Fibroblast of gingiva (primary cell): ENCODE measurements at regions not wholly inside any gene's neighbourhood (a gene's known extent, or its start where the extent isn't known, plus 50 kb on each side); places are given as distances from the start of the nearest gene placed in this dataset.

Experiments
- DNase-seq: peaks from one replicate; pipeline ENCODE4 v3.0.0-alpha.2; 2011; ENCODE audit warnings: low read depth

DNA sequence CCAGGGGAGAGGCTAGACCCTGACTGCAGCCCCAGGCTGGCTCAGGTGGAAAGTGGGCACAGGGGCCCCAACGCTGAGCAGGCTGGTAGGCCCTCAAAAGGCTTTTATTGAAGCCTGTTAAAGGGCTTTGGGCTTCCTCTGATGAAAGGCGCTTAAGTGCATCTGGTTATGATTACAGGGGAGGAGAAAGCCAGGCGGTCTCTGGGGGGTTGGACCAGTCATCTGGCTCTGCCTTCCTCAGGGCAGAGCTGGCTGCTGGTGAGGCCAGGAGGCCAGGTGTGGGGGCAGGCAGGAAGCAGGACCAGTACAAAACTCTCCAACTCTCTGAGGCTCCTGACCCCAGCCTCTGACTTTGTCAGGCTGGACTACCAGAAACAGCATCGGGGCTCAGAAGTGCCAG, 68.8 kb upstream of the BCOR start:
- peak; percentile 73 for DNase-seq

DNA sequence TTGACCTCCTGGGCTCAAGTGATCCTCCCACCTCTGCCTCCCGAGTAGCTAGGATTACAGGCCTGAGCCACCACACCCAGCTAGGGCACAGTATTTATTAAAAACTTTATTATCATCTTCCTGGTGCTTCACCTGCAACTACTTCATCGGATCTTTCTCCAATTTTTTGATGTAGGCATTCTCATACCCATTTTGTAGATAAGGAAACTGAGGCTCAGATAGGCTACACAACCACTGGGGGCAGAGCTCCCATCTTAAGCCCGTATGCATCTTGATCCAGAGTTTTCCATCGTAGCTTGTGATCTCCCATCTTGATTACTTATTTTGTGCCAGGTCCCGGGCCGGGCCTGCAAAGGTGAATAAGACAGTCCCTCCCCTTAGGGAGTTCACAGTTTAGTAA, 68.1 kb upstream of the BCOR start:
- DNase-seq, result no peak

DNA sequence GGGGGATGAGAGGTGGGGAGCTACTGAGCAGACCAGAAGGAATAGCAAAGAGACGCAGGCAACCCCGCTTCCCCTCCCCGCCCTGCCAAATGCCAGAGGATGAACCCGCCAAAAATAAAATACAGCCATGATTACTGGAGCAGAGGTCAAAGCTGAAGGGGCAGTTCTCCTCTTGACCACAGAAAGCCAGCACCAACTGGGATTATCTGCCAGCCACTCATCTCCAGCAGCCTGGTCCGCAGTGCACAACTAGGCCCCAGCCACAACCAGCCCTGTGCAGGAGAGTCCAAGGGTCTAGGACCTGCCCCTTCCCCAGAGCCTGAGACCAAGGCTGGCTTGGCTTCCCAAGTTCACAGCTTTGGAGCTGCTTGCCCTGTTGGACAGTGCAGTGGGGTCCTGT, 67.4 kb upstream of the BCOR start:
- DNase-seq, result no peak

DNA sequence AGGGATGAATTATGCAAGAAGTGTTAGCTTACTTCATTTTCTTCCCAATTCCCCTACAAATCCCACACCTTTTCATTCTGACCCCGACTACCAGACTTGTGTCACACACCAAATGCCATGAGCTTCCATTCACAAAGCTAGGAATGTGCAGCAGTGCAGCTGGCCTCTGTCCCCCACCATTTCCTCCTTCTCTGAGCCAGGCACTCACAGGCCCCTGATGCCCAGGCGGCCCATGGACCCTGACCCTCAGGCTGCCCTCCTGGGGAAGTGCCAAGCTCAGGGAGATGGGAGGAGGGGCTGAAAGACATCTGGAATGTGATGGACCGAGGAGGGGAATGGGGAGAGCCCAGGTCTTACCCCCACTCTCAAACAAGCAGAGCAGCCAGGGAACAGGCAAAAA, 67.0 kb upstream of the BCOR start:
- no peak for DNase-seq

DNA sequence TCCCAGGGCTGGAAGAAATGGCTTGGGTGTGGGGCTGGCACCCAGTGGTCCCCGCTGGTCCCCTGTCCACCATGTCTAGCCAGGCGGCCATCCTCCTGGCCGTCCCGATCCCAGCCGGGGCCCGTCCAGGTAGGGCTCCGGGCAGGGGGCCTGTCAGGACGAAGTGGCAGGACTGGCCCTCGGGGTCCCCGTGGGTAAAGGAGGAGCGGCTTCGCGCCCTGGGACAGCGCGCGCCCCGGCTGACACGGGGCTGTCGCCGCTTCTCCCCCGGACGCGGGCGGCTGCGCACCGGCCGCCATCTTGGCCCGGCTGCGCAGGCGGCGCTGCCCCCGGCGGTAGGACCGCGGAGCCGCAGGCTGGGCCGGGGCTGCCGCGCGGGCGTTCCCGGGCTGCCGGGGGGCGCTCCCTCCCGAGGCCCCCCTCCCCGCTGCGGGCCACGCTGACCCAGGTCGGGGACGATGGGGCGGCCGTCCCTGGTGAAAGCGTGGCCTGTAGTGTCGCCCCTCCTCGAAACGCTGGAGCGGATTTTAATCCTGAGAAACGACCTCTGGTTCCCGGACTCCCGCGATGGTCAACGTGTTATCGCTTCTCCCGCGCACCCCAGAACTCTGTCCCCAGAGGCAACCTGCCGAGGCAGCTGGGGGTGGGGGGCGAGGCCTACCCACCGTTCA, 60.4 kb upstream of the BCOR start:
- DNase-seq, result no peak

DNA sequence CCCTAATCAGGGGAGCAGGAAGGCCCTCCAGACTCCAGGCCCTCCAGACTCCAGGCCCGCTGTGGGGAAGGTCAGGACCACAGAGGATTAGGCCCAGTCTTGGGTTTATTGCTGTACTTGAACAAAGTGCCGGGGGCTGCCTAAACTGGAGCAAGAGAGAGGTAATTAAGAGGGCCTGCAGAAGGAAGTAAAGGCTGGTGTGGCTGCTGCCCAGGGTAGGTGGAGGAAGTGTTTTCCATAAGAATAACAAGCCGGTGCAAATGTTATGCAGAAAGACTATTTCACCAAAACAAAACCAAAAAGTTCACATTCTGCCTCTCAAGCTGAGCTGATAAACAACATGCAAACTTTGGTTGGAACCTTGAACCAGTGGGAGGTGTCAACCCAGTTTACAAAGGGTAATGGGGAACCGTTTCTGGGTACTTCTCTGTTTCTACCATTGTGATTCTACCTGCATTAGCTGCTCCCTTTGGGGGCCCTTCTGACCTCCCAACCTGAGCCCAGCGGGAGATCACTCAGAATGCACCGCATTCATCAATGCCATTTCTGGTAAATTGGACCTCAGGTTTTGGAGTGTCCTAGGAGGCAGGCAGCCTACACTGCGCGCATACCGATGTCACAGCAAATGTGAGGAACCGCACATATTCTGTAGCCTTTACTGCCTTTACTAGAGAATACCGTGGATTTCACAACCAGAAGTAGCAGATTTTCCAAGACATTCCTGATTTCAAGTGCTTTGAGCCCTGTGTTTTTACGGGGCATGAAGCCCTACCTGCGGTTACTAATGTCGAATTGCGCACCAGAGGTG, 59.7 kb upstream of the BCOR start:
- DNase-seq, result no peak

DNA sequence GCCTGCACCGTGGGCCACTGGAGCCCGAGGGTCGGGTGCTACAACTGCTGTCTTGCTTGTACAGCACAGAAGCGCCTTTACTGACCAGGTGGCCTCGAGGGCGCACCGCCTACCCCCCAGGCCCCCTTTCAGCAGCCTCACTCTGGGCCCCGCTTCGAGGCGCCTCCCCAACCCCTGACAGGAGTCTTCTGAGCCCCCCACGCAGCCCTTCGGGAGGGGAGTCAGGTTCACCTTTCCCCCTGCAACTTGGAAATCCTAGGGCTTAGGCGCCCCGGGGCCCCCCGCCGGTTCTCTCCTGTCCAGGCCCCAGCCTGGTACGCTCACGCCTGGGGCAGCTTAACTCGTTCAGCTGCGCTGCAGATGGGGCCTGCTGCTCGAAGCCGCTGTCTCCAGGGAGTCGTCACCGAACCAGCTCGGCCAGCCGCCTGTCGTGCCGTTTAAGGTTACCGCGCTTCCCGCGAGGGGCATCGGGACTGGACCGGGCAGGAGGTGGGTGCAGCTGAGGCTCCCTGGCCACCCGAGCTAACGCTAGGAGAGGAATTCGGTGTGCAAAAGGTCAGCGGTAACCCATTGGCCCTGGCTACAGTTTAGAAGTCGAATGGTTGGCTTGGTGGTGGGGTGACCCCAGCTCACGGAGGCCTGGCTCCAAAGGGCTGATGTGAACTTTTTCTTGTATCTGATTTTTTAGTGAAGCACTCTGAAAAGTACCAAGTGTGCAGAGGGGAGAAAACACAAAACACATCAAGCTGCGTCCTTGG, 58.9 kb upstream of the BCOR start:
- no peak for DNase-seq

DNA sequence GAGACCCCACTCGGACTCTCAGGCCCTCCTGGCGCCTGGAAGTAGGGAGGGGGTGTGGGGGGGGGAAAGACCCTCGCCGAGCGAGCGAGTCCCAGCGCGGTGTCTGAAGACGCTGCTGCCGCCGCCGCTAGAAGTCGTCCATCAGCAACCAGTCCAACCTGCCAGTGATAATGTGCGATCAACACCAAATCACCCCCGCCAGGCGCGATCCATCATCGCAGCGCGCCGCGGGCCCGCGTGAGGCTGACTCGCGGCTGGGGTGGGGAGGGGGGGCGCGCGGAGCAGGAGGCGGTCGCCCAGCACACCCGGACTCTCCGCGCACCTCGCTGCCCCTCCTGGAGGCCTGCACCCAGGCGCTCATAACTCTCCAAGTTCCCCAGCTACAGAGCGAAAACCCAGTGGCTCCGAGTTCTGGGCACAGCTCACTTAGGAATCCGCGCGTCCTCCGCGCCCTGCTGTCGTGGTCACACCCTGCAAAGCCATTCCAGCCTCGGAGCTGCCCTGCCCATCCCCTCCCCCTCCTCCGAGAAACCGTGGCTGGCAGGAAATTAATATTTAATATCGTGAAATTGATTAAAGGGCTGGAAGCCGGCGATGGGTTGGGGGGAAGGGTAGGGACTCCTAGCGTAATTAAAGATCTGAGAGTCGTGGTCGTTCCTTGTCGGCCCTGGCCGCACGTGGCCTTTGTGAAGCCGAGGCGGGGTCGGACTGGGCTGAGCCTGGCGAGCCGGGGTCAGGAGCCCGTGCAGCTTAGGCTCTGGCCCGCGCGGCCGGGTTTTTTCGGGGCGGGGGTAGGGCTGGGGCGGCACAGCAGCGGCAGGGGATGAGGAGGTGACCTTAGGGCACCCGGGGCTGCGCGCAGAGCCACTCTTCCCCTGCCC, 58.1 kb upstream of the BCOR start:
- DNase-seq, result no peak

DNA sequence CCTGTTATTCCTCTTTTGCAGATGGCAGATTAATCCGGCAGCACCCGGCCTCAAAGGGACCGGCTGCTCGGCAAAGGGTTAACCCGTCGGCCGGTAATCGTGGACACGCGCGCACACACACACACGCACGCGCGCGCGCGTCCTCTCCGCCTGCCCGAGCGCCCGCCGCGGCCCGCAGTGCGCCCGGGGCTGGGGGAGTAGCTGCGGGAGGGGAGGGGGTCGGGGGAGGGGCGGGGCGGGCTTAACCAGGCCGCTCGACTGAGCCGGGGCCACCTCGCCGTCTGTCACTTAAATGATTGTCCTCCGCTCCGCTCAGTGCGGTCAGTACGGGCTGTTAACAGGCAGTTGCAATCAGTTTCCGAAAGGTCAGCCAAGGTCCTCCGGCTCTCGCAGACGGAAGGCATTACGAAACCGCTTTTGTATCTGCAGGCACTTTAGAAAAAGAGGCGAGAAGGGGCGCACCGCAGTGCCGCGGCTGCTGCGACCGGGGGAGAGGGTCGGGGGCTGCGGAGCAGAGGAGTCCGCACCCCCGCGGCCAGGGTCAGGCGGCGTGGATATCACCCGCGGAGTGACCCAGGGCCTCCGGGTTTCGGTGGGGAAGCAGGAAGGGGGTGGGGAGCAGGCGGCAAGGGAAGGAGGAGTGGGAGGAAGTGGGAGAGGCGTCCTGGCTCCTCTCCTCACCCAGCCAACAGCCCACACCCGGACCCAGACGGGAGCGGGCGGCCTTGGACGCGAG, 57.3 kb upstream of the BCOR start:
- DNase-seq, result peak; percentile 40

DNA sequence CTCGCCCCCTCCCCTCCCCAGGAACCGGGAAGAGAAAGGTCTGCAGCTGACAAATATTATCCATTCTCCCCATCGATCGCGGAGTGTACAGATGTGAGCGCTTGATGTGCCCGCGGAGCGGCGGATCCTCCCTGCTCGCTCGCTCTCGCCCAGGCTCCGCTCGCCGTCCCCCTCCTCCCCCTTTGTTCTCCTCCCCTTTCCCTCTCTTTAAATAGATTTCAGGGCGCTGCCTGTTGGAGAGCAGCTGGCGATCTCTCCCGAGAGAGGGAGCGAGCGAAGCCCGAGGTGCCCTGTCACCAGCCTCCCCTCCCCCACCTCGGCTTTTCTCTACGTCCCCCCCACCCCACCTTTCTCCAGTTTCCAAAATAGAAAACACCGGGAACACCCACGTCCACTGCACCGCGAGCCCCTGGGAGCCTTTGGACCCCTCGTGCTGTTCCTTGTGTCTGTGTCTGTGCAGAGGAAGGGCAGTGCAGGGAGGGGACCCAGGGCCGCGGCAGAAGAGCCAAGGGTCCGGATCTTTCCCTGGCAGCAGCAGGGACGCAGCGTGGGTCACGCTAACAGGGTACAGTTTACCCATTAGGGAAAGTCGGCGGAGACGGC, 56.6 kb upstream of the BCOR start:
- peak; percentile 23 for DNase-seq

DNA sequence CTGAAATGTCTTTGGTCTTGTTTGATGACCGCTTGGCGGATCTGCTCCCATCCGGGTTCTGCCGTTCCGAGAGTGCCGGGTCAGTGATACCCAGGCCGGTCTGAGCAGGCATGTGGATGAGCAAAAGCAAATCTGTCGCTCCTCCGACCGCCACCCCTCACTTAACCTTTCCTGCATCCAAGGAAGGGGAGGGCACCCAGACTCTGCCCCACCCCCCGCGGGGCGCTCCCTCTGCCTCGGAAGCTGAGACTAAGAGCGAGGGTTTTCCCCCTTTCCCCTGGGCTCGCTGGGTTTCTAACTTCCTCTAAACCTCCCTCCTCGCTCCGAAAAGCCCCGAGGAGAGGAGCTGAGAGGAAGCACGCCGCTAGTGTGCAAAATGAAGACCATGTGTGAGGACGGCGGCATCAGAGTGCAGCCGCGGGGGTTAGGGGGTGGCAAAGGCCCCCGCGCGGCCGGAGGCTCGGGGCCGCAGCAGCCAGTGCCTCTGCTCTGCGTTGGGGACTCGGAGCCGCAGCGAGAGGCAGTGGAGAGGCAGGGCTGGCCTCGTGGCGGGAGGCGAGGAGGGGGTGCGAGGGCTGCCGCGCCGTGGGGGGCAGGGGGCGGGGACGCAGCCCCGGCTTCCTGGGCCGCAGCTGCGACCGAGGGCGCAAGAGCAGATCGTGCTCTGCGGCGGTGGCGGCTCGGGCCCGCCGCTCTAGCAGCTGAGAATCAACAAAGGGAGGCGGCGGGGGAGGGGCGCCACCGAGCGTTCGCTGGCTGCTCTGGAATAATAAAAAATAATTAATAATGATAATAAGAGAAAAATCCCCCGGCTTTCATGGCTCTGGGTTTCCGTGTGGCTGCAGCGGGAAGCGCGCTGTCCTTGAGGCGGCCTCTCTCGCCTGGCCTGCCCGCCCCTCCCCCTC, 55.8 kb upstream of the BCOR start:
- DNase-seq, result peak; percentile 30

DNA sequence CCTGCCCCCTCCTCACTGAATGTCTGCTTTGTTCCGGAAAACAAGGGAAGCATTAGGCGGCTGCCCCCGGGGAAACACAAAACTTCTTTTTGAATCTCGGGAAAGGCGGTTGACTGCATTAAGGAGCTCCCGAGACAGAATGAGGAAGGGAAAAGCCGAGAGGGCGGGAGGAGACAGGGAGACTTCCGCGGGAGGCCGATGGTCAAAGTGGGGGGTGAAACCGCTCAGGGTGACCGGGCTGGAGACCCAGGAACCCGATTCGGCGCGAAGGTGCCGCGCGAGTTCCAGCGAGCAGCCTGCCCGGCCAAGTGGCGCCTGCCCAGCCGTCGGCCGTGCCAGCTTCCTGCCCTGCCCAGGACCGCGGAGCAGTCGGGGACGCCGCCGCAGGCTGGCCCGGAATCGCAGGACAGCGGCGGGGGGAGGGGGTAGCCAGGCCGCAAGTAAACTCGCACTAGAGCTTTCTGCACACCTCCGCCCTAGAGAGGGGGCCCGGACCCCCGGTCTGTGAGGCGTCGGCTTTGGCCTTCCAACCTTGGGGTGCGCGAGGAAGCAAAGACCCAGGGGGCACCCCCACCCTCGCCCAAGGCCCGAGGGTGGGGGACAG, 55.1 kb upstream of the BCOR start:
- DNase-seq, result peak; percentile 37

DNA sequence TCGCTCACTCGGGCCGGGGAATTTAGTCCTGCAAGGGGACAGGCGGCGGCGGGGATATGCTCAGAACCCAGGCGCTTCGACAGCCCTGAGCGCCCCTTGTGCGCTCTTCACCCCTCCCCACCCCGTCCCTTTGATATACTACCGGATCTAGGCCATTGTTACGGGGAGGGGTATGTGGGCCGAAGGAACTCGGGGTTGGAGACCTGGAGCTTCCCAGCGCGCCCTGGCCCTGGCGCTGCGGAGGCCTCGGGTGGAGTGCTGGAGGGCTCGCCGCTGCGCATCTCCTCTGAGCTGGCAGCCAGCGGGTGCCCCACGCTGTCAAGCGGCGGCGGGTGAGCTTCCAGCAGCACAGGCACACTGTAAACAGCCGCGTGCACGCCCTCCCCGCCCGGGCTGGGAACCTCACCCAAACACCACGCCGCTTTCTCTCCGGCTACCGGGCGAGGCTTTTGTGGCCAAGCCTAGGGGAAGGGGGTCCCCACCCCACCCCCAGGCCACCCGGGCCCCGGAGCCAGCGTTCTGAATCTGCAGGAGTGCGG, 54.5 kb upstream of the BCOR start:
- no peak for DNase-seq

DNA sequence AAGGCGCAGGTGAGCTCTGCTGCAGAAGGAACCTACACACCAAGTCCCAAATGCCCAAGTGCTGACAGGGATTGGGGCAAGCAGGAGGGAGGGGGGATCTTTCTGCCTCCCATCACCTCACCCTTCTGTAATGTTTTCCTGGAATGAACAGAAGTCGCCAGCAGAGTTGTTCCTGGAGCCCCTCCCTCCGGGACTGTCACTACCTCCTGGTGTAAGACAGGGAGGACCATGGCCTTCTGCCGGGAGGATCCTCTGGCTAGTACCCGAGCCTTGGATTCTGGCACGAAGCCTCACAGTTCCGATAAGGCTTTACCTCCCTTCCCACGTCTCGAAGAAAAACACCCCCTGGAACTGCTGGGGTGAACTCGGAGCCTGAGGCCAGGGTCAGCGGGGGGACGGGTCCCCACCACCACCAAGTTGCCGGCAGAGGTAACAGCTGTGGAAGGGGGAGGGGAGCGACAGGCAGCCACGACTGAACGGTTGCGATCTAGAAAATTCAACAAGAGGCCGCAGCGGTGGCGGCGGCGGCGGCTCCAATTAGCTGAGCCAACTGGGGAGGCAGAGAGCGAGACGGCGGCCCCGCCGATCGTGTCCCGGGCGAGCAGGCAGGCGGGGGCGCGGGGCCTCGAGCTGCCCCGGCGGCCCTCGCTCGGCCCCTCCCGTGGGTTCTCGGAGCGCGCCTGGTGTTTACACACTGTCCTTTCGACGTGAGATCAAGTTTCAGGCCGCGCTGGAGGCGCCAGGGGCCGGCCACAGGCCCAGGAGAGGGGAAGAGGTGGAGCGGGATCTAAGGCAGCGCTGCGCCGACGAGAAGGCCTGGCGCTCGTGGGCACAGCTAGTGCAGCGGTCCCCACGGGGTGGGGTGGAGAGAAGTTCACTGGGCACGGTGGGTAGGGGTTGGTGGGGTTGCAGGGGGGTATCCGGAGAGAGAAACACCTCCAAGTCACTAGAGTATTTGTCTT, 53.7 kb upstream of the BCOR start:
- DNase-seq, result no peak

DNA sequence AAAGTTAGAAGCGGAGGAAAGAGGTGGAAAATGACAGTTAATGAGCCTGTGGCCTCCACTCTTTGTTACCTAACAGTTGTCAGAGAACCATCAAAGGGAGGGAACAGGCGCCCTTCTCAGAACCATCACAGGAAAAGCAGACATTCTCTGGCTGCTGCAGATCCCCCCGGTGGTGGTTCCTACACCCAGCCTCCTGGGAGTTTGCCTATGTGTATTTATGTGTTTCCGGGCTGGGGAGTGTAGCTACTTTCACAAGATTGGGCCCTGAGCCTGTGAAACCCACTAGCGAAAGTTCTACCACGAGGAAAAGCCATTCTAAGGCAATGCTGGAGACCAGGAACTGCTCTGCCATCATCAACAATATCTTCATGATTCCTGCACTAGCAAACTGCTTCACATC, 52.7 kb upstream of the BCOR start:
- DNase-seq, result no peak

DNA sequence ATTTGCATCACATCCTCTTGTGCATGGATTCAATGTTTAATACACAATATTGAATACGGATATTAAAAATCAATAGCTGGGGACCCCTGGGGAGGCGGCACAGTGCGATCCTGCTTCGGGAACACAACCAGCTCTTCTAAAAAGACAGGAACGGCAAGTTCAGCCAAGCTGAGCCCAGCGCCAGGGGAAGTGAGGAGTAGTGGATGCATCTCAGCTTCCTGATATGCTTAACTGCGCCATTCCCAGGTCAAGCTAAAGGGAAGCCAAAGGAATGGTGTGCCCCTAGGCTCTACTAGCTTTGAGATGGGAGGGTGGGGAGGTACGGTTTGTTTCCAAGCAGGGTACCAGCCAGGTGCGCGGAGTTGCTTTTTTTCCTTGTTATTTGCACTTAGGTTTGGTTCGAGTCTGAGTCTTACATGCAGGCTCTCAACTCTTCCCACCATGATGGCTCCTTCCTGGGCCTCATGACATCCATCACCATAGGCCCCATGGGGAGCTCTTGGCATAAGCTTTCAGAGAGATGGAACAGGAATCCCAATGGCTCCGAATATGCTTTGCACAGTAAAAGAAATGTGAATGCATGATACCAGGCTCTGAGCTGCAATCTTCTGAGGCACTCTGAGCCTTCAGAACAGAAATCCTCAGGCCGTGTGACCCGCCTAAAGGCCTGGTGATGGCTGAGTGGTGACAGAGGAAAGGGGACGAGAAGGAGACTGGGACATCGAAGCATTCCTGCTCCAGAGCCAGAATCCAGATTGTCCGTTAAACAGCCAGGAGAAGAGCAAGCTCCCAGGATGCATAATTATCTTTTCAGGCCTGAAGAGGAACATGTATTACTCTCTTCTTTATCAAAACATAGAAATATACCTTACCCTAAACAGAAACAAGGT, 51.8 kb upstream of the BCOR start:
- DNase-seq, result no peak
